Trophoblast cell (in vitro differentiated cells and primary cell): ENCODE measurements at regions not wholly inside any gene's neighbourhood (a gene's known extent, or its start where the extent isn't known, plus 50 kb on each side); places are given as distances from the start of the nearest gene placed in this dataset.
A peak's percentile ranks its signal among the peaks of the same experiment; 100 is the strongest.

Experiments
- DNase-seq, 2 donors: peaks; one replicate each; pipeline ENCODE4 v3.0.0-alpha.2; 2016
- H2AFZ ChIP-seq: 2 replicates; pipeline ENCODE4 v1.6.1; 2013; ENCODE audit warnings: low read length, moderate library complexity, mild to moderate bottlenecking; ENCODE audit not compliant: insufficient read depth, poor library complexity
- H2AK5ac ChIP-seq: 2 replicates; pipeline ENCODE4 v1.6.1; 2013; ENCODE audit warnings: mild to moderate bottlenecking, low read length
- H2BK120ac ChIP-seq: 2 replicates; pipeline ENCODE4 v1.6.1; 2013; ENCODE audit warnings: low read length, mild to moderate bottlenecking, moderate library complexity; ENCODE audit not compliant: insufficient read depth, poor library complexity
- H2BK12ac ChIP-seq: 2 replicates; pipeline ENCODE4 v1.6.1; 2013; ENCODE audit warnings: mild to moderate bottlenecking, low read length, moderate library complexity
- H2BK5ac ChIP-seq: 2 replicates; pipeline ENCODE4 v1.6.1; 2013; ENCODE audit warnings: low read length, low read depth, moderate library complexity, mild to moderate bottlenecking; ENCODE audit not compliant: poor library complexity
- H3K14ac ChIP-seq: 2 replicates; pipeline ENCODE4 v1.6.1; 2013; ENCODE audit warnings: mild to moderate bottlenecking, low read length
- H3K18ac ChIP-seq: 2 replicates; pipeline ENCODE4 v1.6.1; 2013; ENCODE audit warnings: mild to moderate bottlenecking, low read length
- H3K23ac ChIP-seq: 2 replicates; pipeline ENCODE4 v1.6.1; 2013; ENCODE audit warnings: low read length
- H3K27ac ChIP-seq: 2 replicates; pipeline ENCODE4 v1.5.1; 2013; ENCODE audit warnings: low read depth, mild to moderate bottlenecking, inconsistent platforms, low read length, moderate library complexity
- H3K27me3 ChIP-seq: 2 replicates; pipeline ENCODE4 v1.6.1; 2013; ENCODE audit warnings: inconsistent platforms, mild to moderate bottlenecking, low read length, moderate library complexity; ENCODE audit not compliant: insufficient read depth
- H3K36me3 ChIP-seq, 2 experiments: 1 replicate in 1 of 2; 2 replicates in 1 of 2; pipeline ENCODE4 v1.6.1; 2013; ENCODE audit warnings: low read length in 2 of 2, mild to moderate bottlenecking in 2 of 2, moderate library complexity in 1 of 2; ENCODE audit not compliant: insufficient read depth in 2 of 2, control insufficient read depth in 1 of 2
- H3K4ac ChIP-seq: 2 replicates; pipeline ENCODE4 v1.6.1; 2013; ENCODE audit warnings: low read depth, mild to moderate bottlenecking, low read length, moderate library complexity
- H3K4me1 ChIP-seq, 2 experiments: 1 replicate in 1 of 2; 2 replicates in 1 of 2; pipeline ENCODE4 v1.6.1; 2013; ENCODE audit warnings: low read length in 2 of 2, mild to moderate bottlenecking in 2 of 2, moderate library complexity in 1 of 2; ENCODE audit not compliant: insufficient read depth in 2 of 2, control insufficient read depth in 1 of 2
- H3K4me2 ChIP-seq: 2 replicates; pipeline ENCODE4 v1.6.1; 2013; ENCODE audit warnings: inconsistent platforms, mild to moderate bottlenecking, low read length, moderate library complexity
- H3K4me3 ChIP-seq: 2 replicates; pipeline ENCODE4 v1.5.1; 2013; ENCODE audit warnings: mild to moderate bottlenecking, low read depth, low read length, inconsistent platforms
- H3K79me1 ChIP-seq: one replicate; pipeline ENCODE4 v1.6.1; 2013; ENCODE audit warnings: low read length
- H3K79me2 ChIP-seq: 2 replicates; pipeline ENCODE4 v1.6.1; 2013; ENCODE audit warnings: low read length, mild to moderate bottlenecking; ENCODE audit not compliant: control insufficient read depth, insufficient read depth, poor library complexity
- H3K9ac ChIP-seq: 2 replicates; pipeline ENCODE4 v1.6.1; 2013; ENCODE audit warnings: mild to moderate bottlenecking, low read length
- H3K9me3 ChIP-seq: 2 replicates; pipeline ENCODE4 v1.6.1; 2013; ENCODE audit warnings: low read depth, mild to moderate bottlenecking, control low read depth, inconsistent platforms, low read length; ENCODE audit not compliant: insufficient read depth
- H4K12ac ChIP-seq: 2 replicates; pipeline ENCODE4 v1.6.1; 2013; ENCODE audit warnings: low read depth, mild to moderate bottlenecking, low read length, moderate library complexity
- H4K8ac ChIP-seq: 2 replicates; pipeline ENCODE4 v1.6.1; 2013; ENCODE audit warnings: low read depth, mild to moderate bottlenecking, low read length, moderate library complexity
- H4K91ac ChIP-seq: one replicate; pipeline ENCODE4 v1.6.1; 2013; ENCODE audit warnings: low read depth, mild to moderate bottlenecking, low read length, moderate library complexity
- WGBS: extraction: QIAGEN DNeasy Blood & Tissue Kit; methylation state at CpG from one replicate; pipeline ENCODE4 v1.1.7; 2013; ENCODE audit warnings: missing lambda C conversion rate; ENCODE audit not compliant: insufficient read length, insufficient coverage; ENCODE audit errors: extremely low coverage; 5-methylcytosine and 5-hydroxymethylcytosine counted together

GRCh38 chr3:71962561-71963240, 177.8 kb upstream of the PROK2 start:
- Histone ChIP-seq H3K23ac (no peak overlapping the region), H3K9ac (no peak overlapping the region), H3K4me2 (no peak overlapping the region), H3K4me3 (no peak overlapping the region), H2BK5ac (no peak overlapping the region), H2BK120ac (no peak overlapping the region), H4K91ac (no peak overlapping the region), H3K27ac (no peak overlapping the region), H3K4me1 (no peaks in the 10 kb centered on the region), H3K4ac (no peak overlapping the region), H2BK12ac (no peak overlapping the region), H2AFZ (no peak overlapping the region), H2AK5ac (no peak overlapping the region), H4K12ac (no peak overlapping the region), H3K27me3 (no peaks in the 10 kb centered on the region), H3K79me1 (no peaks in the 10 kb centered on the region), H3K79me2 (no peaks in the 10 kb centered on the region), H3K14ac (no peak overlapping the region), H3K18ac (no peak overlapping the region), H3K9me3 (no peaks in the 10 kb centered on the region), H4K8ac (no peak overlapping the region), H3K36me3 (no peaks in the 10 kb centered on the region)
- WGBS, result no CpG with 5 or more reads among the region's 8 CpGs
- peak in 1 of 2 donors; percentile 43 for DNase-seq

GRCh38 chr3:71961891-71962290, 176.9 kb upstream of the PROK2 start:
- Histone ChIP-seq H4K12ac (no peak overlapping the region), H4K91ac (no peak overlapping the region), H3K27me3 (no peaks in the 10 kb centered on the region), H2BK120ac (no peak overlapping the region), H3K4me1 (no peaks in the 10 kb centered on the region), H3K4me3 (no peak overlapping the region), H3K36me3 (no peaks in the 10 kb centered on the region), H3K4me2 (no peak overlapping the region), H3K79me2 (no peaks in the 10 kb centered on the region), H3K9ac (no peak overlapping the region), H3K79me1 (no peaks in the 10 kb centered on the region), H4K8ac (no peak overlapping the region), H2AK5ac (no peak overlapping the region), H3K18ac (no peak overlapping the region), H3K9me3 (no peaks in the 10 kb centered on the region), H3K4ac (no peak overlapping the region), H2BK5ac (no peak overlapping the region), H2BK12ac (no peak overlapping the region), H3K23ac (no peak overlapping the region), H3K14ac (no peak overlapping the region), H2AFZ (no peak overlapping the region), H3K27ac (no peak overlapping the region)
- WGBS, result no CpG with 5 or more reads among the region's 2 CpGs
- peak; percentile 59 to 89 for DNase-seq

DNA sequence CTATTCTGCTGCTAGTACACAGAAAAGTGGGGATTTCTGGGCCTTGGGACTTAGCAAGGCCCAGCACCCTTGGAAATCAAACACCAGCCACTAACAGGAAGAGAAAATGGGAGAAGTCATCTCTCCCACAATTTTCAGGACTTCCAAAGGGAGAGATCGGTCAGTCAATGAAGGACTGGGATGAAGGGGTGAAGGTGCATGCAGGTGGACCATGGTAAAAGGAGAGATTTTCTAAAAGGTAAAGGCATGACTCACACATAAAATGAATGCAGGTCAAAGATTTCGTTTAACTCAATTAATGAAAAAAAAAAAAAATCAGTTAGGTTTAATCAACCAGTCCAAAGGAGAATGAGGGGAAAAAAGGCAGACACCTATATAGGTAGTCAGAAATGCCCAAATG, 176.4 kb upstream of the PROK2 start:
- Histone ChIP-seq H3K9me3 (no peaks in the 10 kb centered on the region), H2AK5ac (no peak overlapping the region), H3K27me3 (no peaks in the 10 kb centered on the region), H4K12ac (no peak overlapping the region), H3K4me1 (no peaks in the 10 kb centered on the region), H3K4ac (no peak overlapping the region), H4K91ac (no peak overlapping the region), H2BK5ac (no peak overlapping the region), H4K8ac (no peak overlapping the region), H3K79me2 (no peaks in the 10 kb centered on the region), H2AFZ (no peak overlapping the region), H3K4me3 (no peak overlapping the region), H3K9ac (no peak overlapping the region), H2BK120ac (no peak overlapping the region), H3K27ac (no peak overlapping the region), H2BK12ac (no peak overlapping the region), H3K4me2 (no peak overlapping the region), H3K79me1 (no peaks in the 10 kb centered on the region), H3K14ac (no peak overlapping the region), H3K23ac (no peak overlapping the region), H3K36me3 (no peaks in the 10 kb centered on the region), H3K18ac (no peak overlapping the region)
- DNase-seq, result peak in 1 of 2 donors; percentile 4
- no CpG with 5 or more reads among the region's 2 CpGs for WGBS

- no peak overlapping the region for H3K4ac ChIP-seq
- no peak overlapping the region for H3K9ac ChIP-seq
- no peak overlapping the region for H3K4me2 ChIP-seq
- DNase-seq, result no peak
- H3K27ac ChIP-seq, result no peak overlapping the region
- no peaks in the 10 kb centered on the region for H3K36me3 ChIP-seq
- no peak overlapping the region for H3K23ac ChIP-seq
- no peak overlapping the region for H2AFZ ChIP-seq
- H4K91ac ChIP-seq, result no peak overlapping the region
- no peak overlapping the region for H2BK12ac ChIP-seq
- no CpG with 5 or more reads among the region's 2 CpGs for WGBS
- no peak overlapping the region for H3K4me3 ChIP-seq
- H4K8ac ChIP-seq, result no peak overlapping the region
- H3K79me2 ChIP-seq, result no peaks in the 10 kb centered on the region
- H2BK5ac ChIP-seq, result no peak overlapping the region
- H3K27me3 ChIP-seq, result no peaks in the 10 kb centered on the region
- no peak overlapping the region for H3K18ac ChIP-seq
- no peak overlapping the region for H4K12ac ChIP-seq
- H2AK5ac ChIP-seq, result no peak overlapping the region
- H3K9me3 ChIP-seq, result no peaks in the 10 kb centered on the region
- peaks cover 0 to 4% of the 10 kb centered on the region in 2 experiments for H3K4me1 ChIP-seq
- H3K14ac ChIP-seq, result no peak overlapping the region
- no peaks in the 10 kb centered on the region for H3K79me1 ChIP-seq
- no peak overlapping the region for H2BK120ac ChIP-seq
Observed at GRCh38 chr3:71958533-71958932, 173.6 kb upstream of the PROK2 start.
